H1 (cell line): ENCODE measurements at regions not wholly inside any gene's neighbourhood (a gene's known extent, or its start where the extent isn't known, plus 50 kb on each side); places are given as distances from the start of the nearest gene placed in this dataset.

Experiments
- CTCF ChIA-PET: fragments of 300-600 bp; sonication (Branson Sonifier 250); formaldehyde crosslinking; loops from one replicate; lab custom pipeline; 2021; ENCODE audit not compliant: partially characterized antibody; lab: Charles Lee
- POLR2A ChIA-PET: fragments of 300-600 bp; sonication (Branson Sonifier 250); formaldehyde crosslinking; loops from one replicate; lab custom pipeline; 2021; ENCODE audit warnings: inconsistent platforms; ENCODE audit not compliant: partially characterized antibody; lab: Charles Lee
- DNase-seq, 2 experiments: peaks; one replicate each; pipeline versions ENCODE4 v3.0.0 to v3.0.0-alpha.2; 2010 to 2022; ENCODE audit warnings: low spot score in 2 of 2, low read depth in 1 of 2, mixed read lengths in 1 of 2
- FAIRE-seq: peaks from 2 replicates; lab custom pipeline; 2011; peaks lifted over from hg19 to GRCh38; lab: Jason Lieb, UNC
- H2AFZ ChIP-seq: 2 replicates; pipeline ENCODE4 v1.8.1; 2012; ENCODE audit warnings: low read length, inconsistent platforms
- H2AK5ac ChIP-seq: 2 replicates; pipeline ENCODE4 v1.6.1; 2013; ENCODE audit warnings: low read depth, low read length
- H2BK120ac ChIP-seq: replicated peaks from 2 replicates; pipeline ENCODE3; 2013; ENCODE audit warnings: low read depth, low read length, inconsistent platforms
- H2BK12ac ChIP-seq: 2 replicates; pipeline ENCODE4 v1.6.1; 2013; ENCODE audit warnings: low read depth, low read length
- H2BK15ac ChIP-seq: 2 replicates; pipeline ENCODE4 v1.6.1; 2013; ENCODE audit warnings: low read length
- H2BK20ac ChIP-seq: 2 replicates; pipeline ENCODE4 v1.6.1; 2013; ENCODE audit warnings: low read length
- H2BK5ac ChIP-seq: 2 replicates; pipeline ENCODE4 v1.6.1; 2013; ENCODE audit warnings: low read depth, low read length
- H3K14ac ChIP-seq: 2 replicates; pipeline ENCODE4 v1.6.1; 2013; ENCODE audit warnings: inconsistent platforms; ENCODE audit not compliant: insufficient read length
- H3K18ac ChIP-seq: 2 replicates; pipeline ENCODE4 v1.6.1; 2013; ENCODE audit warnings: low read length; ENCODE audit errors: extremely low read depth
- H3K23ac ChIP-seq: 2 replicates; pipeline ENCODE4 v1.6.1; 2013; ENCODE audit warnings: inconsistent platforms; ENCODE audit not compliant: insufficient read length
- H3K23me2 ChIP-seq: 2 replicates; pipeline ENCODE4 v1.6.1; 2013; ENCODE audit warnings: low read depth, low read length
- H3K27ac ChIP-seq: 2 replicates; pipeline ENCODE4 v1.6.1; 2011; ENCODE audit warnings: low read depth, low read length, inconsistent platforms
- H3K27me3 ChIP-seq, 4 experiments: replicated peaks in 1 of 4; 1 replicate in 1 of 4; 2 replicates in 3 of 4; pipeline versions ENCODE4 v1.6.1 to v1.8.1; 2011 to 2013; ENCODE audit warnings: low read length in 3 of 4, mild to moderate bottlenecking in 3 of 4, inconsistent platforms in 2 of 4, mixed read lengths in 2 of 4, moderate library complexity in 1 of 4; ENCODE audit not compliant: control insufficient read depth in 3 of 4, insufficient read depth in 3 of 4; ENCODE audit errors: extremely low read depth in 1 of 4
- H3K36me3 ChIP-seq, 4 experiments: 2 replicates each; pipeline versions ENCODE4 v1.6.1 to v1.8.1; 2011 to 2013; ENCODE audit warnings: mild to moderate bottlenecking in 4 of 4, low read length in 3 of 4, moderate library complexity in 2 of 4, control low read depth in 1 of 4, inconsistent platforms in 1 of 4; ENCODE audit not compliant: insufficient read depth in 4 of 4, control insufficient read depth in 2 of 4
- H3K4ac ChIP-seq: replicated peaks from 2 replicates; pipeline ENCODE3; 2013; ENCODE audit warnings: low read length, low read depth, mixed read lengths, inconsistent platforms; ENCODE audit not compliant: insufficient read length
- H3K4me1 ChIP-seq, 4 experiments: replicated peaks in 1 of 4; 1 replicate in 1 of 4; 2 replicates in 3 of 4; pipeline versions ENCODE4 v1.6.1 to v1.8.1; 2011 to 2013; ENCODE audit warnings: low read length in 3 of 4, inconsistent platforms in 2 of 4, mixed read lengths in 1 of 4; ENCODE audit not compliant: insufficient read depth in 4 of 4, control insufficient read depth in 3 of 4
- H3K4me2 ChIP-seq, 2 experiments: 2 replicates each; pipeline versions ENCODE4 v1.6.1 to v1.8.1; 2011 to 2013; ENCODE audit warnings: low read depth in 2 of 2, low read length in 2 of 2, control low read depth in 1 of 2, inconsistent platforms in 1 of 2, mild to moderate bottlenecking in 1 of 2; ENCODE audit not compliant: insufficient read depth in 1 of 2
- H3K4me3 ChIP-seq, 4 experiments: fragments of 200-600, 300-600 bp in 1 of 4; sonication (generic), shearing (Covaris generic), sonication (Bioruptor Twin) in 1 of 4; 2 replicates each; pipeline versions ENCODE4 v1.5.1 to v1.8.1; 2011 to 2016; ENCODE audit warnings: low read length in 4 of 4, low read depth in 3 of 4, control low read depth in 2 of 4, inconsistent platforms in 2 of 4, mild to moderate bottlenecking in 2 of 4, mixed read lengths in 1 of 4, moderate library complexity in 1 of 4; ENCODE audit not compliant: insufficient read depth in 2 of 4; ENCODE audit errors: extremely low read depth in 1 of 4
- H3K56ac ChIP-seq: replicated peaks from 2 replicates; pipeline ENCODE3; 2013; ENCODE audit warnings: low read depth, mild to moderate bottlenecking, mixed read lengths, low read length, inconsistent platforms; ENCODE audit not compliant: insufficient read length
- H3K79me1 ChIP-seq: 2 replicates; pipeline ENCODE4 v1.6.1; 2013; ENCODE audit warnings: low read depth, low read length, control low read depth
- H3K79me2 ChIP-seq, 2 experiments: 2 replicates each; pipeline versions ENCODE4 v1.6.1 to v1.8.1; 2012 to 2013; ENCODE audit warnings: low read length in 2 of 2, mild to moderate bottlenecking in 2 of 2, inconsistent platforms in 1 of 2; ENCODE audit not compliant: insufficient read depth in 2 of 2, control insufficient read depth in 1 of 2
- H3K9ac ChIP-seq, 4 experiments: replicated peaks in 1 of 4; 1 replicate in 1 of 4; 2 replicates in 3 of 4; pipeline versions ENCODE4 v1.6.1 to v1.8.1; 2011 to 2013; ENCODE audit warnings: low read depth in 3 of 4, low read length in 3 of 4, control low read depth in 2 of 4, mild to moderate bottlenecking in 2 of 4, moderate library complexity in 2 of 4, inconsistent platforms in 1 of 4; ENCODE audit errors: extremely low read depth in 1 of 4
- H3K9me3 ChIP-seq, 2 experiments: 2 replicates each; pipeline versions ENCODE4 v1.6.1 to v1.8.1; 2012 to 2013; ENCODE audit warnings: mild to moderate bottlenecking in 2 of 2, moderate library complexity in 2 of 2, control low read depth in 1 of 2, inconsistent platforms in 1 of 2, low read depth in 1 of 2, low read length in 1 of 2, mixed read lengths in 1 of 2; ENCODE audit not compliant: insufficient read depth in 2 of 2
- H4K20me1 ChIP-seq, 2 experiments: replicated peaks in 1 of 2; 2 replicates each; pipeline versions ENCODE3 to v1.8.1; 2011 to 2013; ENCODE audit warnings: inconsistent platforms in 2 of 2, low read length in 2 of 2, mild to moderate bottlenecking in 1 of 2; ENCODE audit not compliant: insufficient read depth in 2 of 2, control insufficient read depth in 1 of 2
- H4K5ac ChIP-seq: 2 replicates; pipeline ENCODE4 v1.6.1; 2013; ENCODE audit warnings: low read length, low read depth, mixed read lengths, inconsistent platforms; ENCODE audit not compliant: insufficient read length
- H4K8ac ChIP-seq: 2 replicates; pipeline ENCODE4 v1.8.0; 2013; ENCODE audit warnings: mild to moderate bottlenecking, moderate library complexity, low read length, inconsistent platforms; ENCODE audit not compliant: insufficient read depth; ENCODE audit errors: extremely low read depth
- H4K91ac ChIP-seq: replicated peaks from 2 replicates; pipeline ENCODE3; 2013; ENCODE audit warnings: low read length, mixed read lengths, inconsistent platforms; ENCODE audit not compliant: insufficient read length
- ATF3 ChIP-seq: IDR thresholded peaks from 2 replicates; pipeline ENCODE4 v1.6.1; 2011; ENCODE audit warnings: low read depth, mild to moderate bottlenecking, low read length; ENCODE audit not compliant: insufficient read depth
- BACH1 ChIP-seq: IDR thresholded peaks from 2 replicates; pipeline ENCODE4 v1.6.1; 2012; ENCODE audit warnings: low read length, improper control_type of control experiment
- CHD1 ChIP-seq: IDR thresholded peaks from 2 replicates; pipeline ENCODE4 v1.6.1; 2012; ENCODE audit warnings: low read depth, low read length, improper control_type of control experiment
- CREB1 ChIP-seq: IDR thresholded peaks from 2 replicates; pipeline ENCODE4 v1.6.1; 2012; ENCODE audit warnings: inconsistent platforms
- CTBP2 ChIP-seq: IDR thresholded peaks from 2 replicates; pipeline ENCODE4 v1.7.0; 2011; ENCODE audit warnings: borderline replicate concordance, mild to moderate bottlenecking, moderate library complexity, mixed read lengths, low read length; ENCODE audit not compliant: insufficient read depth, insufficient read length
- EGR1 ChIP-seq: IDR thresholded peaks from 2 replicates; pipeline ENCODE4 v1.6.1; 2011; ENCODE audit warnings: low read depth, low read length, borderline replicate concordance
- JUND ChIP-seq: IDR thresholded peaks from 2 replicates; pipeline ENCODE4 v1.6.1; 2011; ENCODE audit warnings: mild to moderate bottlenecking, improper control_type of control experiment, low read length
- POLR2A ChIP-seq, 2 experiments: IDR thresholded peaks; 1 replicate in 1 of 2; 2 replicates in 1 of 2; pipeline ENCODE4 v1.6.1; 2011; ENCODE audit warnings: low read depth in 2 of 2, low read length in 2 of 2, mild to moderate bottlenecking in 2 of 2; ENCODE audit errors: control extremely low read depth in 1 of 2
- RAD21 ChIP-seq, 2 experiments: IDR thresholded peaks in 1 of 2; conservative IDR thresholded peaks in 1 of 2; 2 replicates each; pipeline ENCODE4 v1.6.1; 2011; ENCODE audit warnings: low read depth in 2 of 2, low read length in 2 of 2, improper control_type of control experiment in 1 of 2, inconsistent platforms in 1 of 2, mild to moderate bottlenecking in 1 of 2, moderate library complexity in 1 of 2
- RXRA ChIP-seq: IDR thresholded peaks from 2 replicates; pipeline ENCODE4 v1.6.1; 2011; ENCODE audit warnings: low read depth, mild to moderate bottlenecking, low read length, moderate library complexity; ENCODE audit not compliant: insufficient read depth
- SP2 ChIP-seq: IDR thresholded peaks from 2 replicates; pipeline ENCODE4 v1.6.1; 2012; ENCODE audit warnings: mild to moderate bottlenecking, low read length, inconsistent platforms
- TAF1 ChIP-seq: IDR thresholded peaks from 2 replicates; pipeline ENCODE4 v1.6.1; 2011; ENCODE audit warnings: mild to moderate bottlenecking, low read depth, low read length
- TBP ChIP-seq: IDR thresholded peaks from 2 replicates; pipeline ENCODE4 v1.6.1; 2011; ENCODE audit warnings: low read depth, low read length, improper control_type of control experiment
- WGBS, 2 experiments: shearing (Covaris generic) in 1 of 2; methylation state at CpG; one replicate each; pipeline versions ENCODE4 v1.1.6 to v1.1.7; 2013 to 2015; ENCODE audit warnings: low lambda C conversion rate in 2 of 2, mixed read lengths in 2 of 2, inconsistent platforms in 1 of 2, low coverage in 1 of 2, missing lambda C conversion rate in 1 of 2; ENCODE audit not compliant: insufficient replicate concordance in 2 of 2, insufficient coverage in 1 of 2, insufficient read length in 1 of 2; ENCODE audit errors: extremely low coverage in 1 of 2, missing lambda C conversion rate in 1 of 2; 5-methylcytosine and 5-hydroxymethylcytosine counted together
- TF ChIP-seq, protein P1 (sequence below): IDR thresholded peaks from 2 replicates; pipeline ENCODE4 v1.6.1; 2012; ENCODE audit warnings: inconsistent platforms
- TF ChIP-seq, protein P2 (sequence below): IDR thresholded peaks from 2 replicates; pipeline ENCODE4 v1.6.1; 2012; ENCODE audit warnings: inconsistent platforms

GRCh38 chr11:21944577-21944976, 248.3 kb upstream of the ANO5 start:
- Histone ChIP-seq H2BK12ac (no peak overlapping the region), H2BK5ac (no peak overlapping the region), H3K9ac (no peak overlapping the region), H3K36me3 (no peaks in the 10 kb centered on the region), H3K18ac (no peak overlapping the region), H3K79me2 (no peaks in the 10 kb centered on the region), H3K9me3 (no peaks in the 10 kb centered on the region), H4K91ac (no peak overlapping the region), H3K4me1 (no peaks in the 10 kb centered on the region), H2BK20ac (no peak overlapping the region), H3K23me2 (no peaks in the 10 kb centered on the region), H3K56ac (no peak overlapping the region), H3K27me3 (no peaks in the 10 kb centered on the region), H2BK15ac (no peak overlapping the region), H2BK120ac (no peak overlapping the region), H4K20me1 (no peaks in the 10 kb centered on the region), H4K5ac (no peak overlapping the region), H3K4ac (no peak overlapping the region), H3K4me2 (no peak overlapping the region), H3K79me1 (no peaks in the 10 kb centered on the region), H3K27ac (no peak overlapping the region), H2AK5ac (no peak overlapping the region), H4K8ac (no peak overlapping the region), H3K4me3 (no peak overlapping the region), H3K14ac (no peak overlapping the region), H2AFZ (no peak overlapping the region), H3K23ac (no peak overlapping the region)
- no peak for FAIRE-seq
- DNase-seq = no peak
- WGBS, 2 experiments = 99% methylated on average over 4 of the region's 4 CpGs; no CpG with 5 or more reads in 1 of the 2 experiments
- CTCF ChIA-PET = no interaction called here
- POLR2A ChIA-PET = no interaction called here
- no peak for TF ChIP-seq EGR1
- TF ChIP-seq, protein P1, sequence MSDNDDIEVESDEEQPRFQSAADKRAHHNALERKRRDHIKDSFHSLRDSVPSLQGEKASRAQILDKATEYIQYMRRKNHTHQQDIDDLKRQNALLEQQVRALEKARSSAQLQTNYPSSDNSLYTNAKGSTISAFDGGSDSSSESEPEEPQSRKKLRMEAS = no peak
- no peak for TF ChIP-seq SP2
- no peak for TF ChIP-seq CREB1
- no peak for TF ChIP-seq TBP
- TF ChIP-seq CHD1 = no peak
- TF ChIP-seq CTBP2 = no peak
- no peak for TF ChIP-seq ATF3
- TF ChIP-seq RAD21 (IDR thresholded peaks at IDR 0.05 in 1 of 2, conservative IDR thresholded peaks at IDR 0.05 in 1 of 2; ENCODE audit: low read depth in 2 of 2, low read length in 2 of 2) = no peak
- TF ChIP-seq, protein P2, sequence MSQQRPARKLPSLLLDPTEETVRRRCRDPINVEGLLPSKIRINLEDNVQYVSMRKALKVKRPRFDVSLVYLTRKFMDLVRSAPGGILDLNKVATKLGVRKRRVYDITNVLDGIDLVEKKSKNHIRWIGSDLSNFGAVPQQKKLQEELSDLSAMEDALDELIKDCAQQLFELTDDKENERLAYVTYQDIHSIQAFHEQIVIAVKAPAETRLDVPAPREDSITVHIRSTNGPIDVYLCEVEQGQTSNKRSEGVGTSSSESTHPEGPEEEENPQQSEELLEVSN = no peak
- no peak for TF ChIP-seq RXRA
- no peak for TF ChIP-seq TAF1
- TF ChIP-seq POLR2A (IDR thresholded peaks at IDR 0.05; ENCODE audit: control extremely low read depth in 1 of 2, low read depth in 2 of 2, low read length in 2 of 2) = no peak
- TF ChIP-seq JUND = no peak
- no peak for TF ChIP-seq BACH1
